Activated T-cell treated with anti-CD3 and anti-CD28 coated beads for 24 hours (primary cell): ENCODE measurements at regions not wholly inside any gene's neighbourhood (a gene's known extent, or its start where the extent isn't known, plus 50 kb on each side); places are given as distances from the start of the nearest gene placed in this dataset.

Experiments used
- DNase-seq: peaks from one replicate; pipeline ENCODE4 v3.0.0-alpha.2; 2020; ENCODE audit warnings: low read depth

GRCh38 chr12:92496790-92497189 lies 206.0 kb upstream of the PLEKHG7 start:
- DNase-seq: no peak

GRCh38 chr12:92495108-92495507 lies 207.7 kb upstream of the PLEKHG7 start:
- DNase-seq: no peak

DNA sequence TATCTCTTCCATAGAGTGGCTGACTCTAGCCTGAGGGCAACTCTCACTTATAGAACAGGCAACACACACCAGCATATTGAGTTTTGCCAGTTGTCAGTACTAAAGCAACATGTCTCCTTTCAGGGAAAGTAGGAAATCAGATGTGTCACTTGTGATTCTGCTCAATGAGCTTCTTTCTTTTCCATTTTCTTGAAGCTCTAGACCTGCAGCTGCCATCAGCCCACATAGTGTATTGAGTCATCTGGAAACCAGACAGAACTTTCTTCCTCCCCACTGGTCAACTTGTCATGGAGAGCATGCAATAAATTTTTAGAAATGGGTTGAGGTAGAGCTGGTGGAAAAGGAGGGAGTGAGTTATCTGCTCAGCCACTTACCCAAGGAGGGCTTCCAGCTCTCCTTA lies 209.0 kb upstream of the PLEKHG7 start:
- DNase-seq: no peak

GRCh38 chr12:92492995-92493394 lies 209.8 kb upstream of the PLEKHG7 start:
- no peak for DNase-seq

DNA sequence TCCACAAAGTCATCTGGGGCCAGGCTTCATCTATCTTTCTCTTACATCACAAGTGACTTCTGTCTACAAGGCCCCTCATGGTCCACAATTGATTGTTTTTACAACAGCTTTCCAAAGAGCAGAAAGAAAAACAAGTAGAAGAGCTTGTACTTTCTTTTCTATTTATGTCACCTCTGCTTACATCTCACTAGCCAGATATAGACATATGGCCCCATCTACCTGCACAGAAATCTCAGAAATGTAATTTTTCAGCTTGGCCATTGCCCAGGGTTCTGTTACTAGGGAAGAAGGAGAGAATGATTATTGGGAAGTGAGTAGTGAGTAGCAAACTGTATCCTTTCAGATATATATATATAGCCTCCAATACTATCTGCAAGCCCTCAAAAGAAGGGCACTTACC lies 210.5 kb upstream of the PLEKHG7 start:
- no peak for DNase-seq

GRCh38 chr12:92489781-92490180 lies 213.0 kb upstream of the PLEKHG7 start:
- DNase-seq: no peak

- no peak for DNase-seq
Observed at GRCh38 chr12:92488735-92489134, 214.1 kb upstream of the PLEKHG7 start.

DNA sequence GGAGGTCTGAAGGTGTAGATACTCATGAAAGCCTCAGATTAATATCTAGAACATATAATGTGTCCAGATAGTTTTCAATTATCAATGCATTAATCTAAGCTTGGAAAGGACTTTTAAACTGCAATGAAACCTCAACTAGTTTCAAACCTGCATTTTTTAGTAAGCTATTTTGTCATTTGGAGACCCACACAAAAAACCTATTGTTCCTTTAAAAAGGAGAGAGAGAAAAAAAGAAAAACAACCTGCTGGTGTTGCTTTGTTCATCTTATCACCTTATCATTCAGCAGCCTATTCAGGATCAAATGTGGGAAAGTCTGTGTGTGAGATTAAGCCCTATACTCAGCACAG lies 215.7 kb upstream of the PLEKHG7 start:
- no peak for DNase-seq

DNA sequence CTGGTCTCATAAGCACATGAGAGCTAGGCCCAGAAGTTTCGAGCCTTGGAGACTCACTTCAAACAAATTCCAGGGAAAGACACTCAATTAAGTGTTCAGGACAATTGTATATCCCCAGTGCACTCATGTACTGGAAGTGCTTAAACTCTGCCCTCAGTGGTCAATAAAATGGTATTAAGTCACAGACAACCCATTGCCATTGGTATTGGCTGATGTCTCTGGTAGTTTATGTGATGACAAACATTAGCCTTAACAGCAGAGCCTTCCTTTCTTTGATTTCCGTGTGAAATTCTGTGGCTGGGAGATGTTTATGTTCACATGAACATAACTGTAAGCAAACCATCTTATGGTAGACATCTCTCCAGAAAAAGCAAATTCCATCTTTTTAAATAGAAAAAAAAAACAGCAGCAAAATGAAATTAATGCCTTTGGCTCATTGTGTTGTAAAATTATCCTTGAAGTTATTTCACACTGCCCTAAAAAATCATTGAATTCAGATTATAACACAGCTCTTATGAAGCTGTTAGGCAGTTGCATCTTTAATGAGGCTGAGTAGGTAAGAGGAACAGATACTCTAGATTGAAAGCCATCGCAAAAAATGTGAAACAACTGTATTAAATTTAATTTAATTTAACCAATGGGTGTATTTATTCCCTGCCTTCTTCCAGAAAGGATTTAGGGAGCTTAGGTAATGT lies 216.2 kb upstream of the PLEKHG7 start:
- DNase-seq: no peak

GRCh38 chr12:92485351-92486348 lies 217.1 kb upstream of the PLEKHG7 start:
- no peak for DNase-seq

DNA sequence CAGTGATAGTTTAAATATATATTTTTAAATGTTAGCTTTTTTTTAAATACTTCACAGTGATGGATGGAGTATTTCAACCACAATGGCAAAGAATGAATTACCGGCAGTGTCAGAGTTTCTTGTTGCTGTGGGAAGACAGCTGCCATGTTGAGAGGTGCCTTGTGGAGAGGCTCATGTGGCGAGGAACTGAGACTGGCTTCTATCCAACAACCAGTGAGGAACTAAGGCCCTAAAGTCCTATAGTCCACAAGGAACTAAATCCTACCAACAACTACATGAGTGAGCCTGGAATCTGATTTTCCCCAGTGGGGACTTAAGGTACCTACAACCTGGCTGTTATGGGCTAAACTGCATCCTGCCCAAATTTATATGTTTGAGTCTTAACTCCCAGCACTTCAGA lies 220.2 kb upstream of the PLEKHG7 start:
- DNase-seq: no peak

DNA sequence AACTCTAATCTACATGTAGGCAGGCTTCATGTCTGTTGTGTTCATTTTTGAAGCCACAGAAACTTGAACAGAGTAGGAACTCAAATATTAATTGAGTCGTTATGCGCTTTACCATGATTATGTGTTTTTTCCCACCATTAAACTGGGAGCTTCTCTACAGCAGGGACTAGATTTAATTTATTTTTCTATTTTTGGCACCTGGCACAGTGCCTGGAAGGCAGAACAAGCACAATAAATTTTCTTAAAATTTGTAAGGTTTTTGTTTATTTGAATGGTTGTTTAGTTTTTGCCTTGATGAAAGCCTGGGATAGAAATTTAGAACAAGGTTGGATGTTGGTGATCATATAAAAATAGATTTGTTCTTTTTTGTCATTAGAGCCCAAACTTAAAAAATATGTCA lies 221.7 kb upstream of the PLEKHG7 start:
- DNase-seq: no peak

- no peak for DNase-seq
Observed at GRCh38 chr12:92478692-92479091, 224.1 kb upstream of the PLEKHG7 start.

DNA sequence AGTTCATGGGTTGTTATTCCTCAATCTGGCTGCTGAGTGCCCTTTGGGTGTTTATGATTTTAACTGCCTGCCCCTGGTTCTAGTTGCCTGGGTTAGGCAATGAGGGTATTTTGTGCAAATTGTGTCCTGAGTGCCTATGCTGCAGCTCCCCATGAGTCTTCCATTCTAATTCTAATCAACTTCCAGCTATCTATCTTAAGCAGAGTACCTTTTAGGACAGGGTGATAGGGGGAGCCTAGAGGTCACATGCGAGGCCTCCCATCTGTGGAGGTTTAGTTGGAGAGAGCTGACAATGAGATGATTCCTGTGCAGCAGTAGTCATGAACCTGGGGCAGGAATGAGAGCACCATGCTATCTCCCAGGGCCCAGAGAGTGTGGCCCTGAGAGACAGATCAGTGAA lies 225.9 kb upstream of the PLEKHG7 start:
- DNase-seq: no peak

DNA sequence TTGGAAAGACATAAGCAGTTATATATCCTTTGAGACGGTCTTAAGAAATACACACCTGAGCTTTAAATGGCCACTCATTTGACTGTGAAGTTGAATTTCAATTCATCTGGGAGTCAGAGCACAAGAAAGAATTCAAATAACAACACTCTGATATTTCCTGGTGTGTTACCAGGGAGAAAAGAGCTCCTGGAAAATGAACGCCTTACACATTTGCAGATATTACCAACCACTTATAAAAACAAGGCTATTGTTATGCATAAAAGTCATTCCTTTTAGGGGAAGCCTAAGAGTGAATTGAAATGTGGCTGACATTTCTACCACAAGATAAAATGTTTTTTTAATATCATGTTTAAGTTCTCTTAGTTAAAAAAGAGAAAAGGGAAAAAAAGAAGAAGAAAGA lies 229.2 kb upstream of the PLEKHG7 start:
- DNase-seq: no peak

DNA sequence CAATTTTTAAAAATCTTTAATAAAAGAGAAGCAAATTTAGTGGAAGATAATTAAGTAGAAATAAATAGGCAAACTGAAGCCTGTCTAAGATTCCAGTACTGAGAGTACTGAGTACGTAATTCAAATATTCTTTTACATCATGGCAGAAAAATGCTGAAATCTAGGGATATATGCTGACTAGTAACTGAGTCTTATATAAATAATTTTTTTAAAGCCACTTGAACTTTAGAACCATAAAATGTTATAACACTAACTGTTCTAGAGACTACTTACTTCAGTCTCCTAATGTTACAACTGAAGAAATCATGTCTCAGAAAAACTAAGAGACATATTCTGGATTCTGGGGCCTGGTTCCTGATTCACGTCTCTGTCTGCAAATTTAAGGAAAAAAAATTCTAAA lies 230.6 kb upstream of the PLEKHG7 start:
- no peak for DNase-seq

DNA sequence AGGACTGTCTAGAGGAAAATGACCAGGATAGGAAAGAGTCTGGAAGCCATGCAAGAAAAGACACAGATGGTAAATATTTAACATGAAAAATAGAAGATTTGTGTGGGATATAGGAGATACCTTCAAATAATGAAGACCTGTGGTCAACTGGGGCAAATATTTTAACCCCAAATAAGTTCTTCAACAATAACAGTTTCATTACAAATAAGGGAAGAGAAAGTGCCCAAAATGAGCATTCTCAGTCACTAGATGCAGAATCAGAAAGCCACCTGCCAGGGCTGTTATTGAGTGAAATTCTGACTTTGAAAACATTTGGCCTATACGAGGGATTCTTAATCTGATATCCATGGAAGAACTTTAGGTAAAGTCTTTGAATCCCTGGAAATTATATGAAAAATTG lies 231.2 kb upstream of the PLEKHG7 start:
- DNase-seq: no peak

DNA sequence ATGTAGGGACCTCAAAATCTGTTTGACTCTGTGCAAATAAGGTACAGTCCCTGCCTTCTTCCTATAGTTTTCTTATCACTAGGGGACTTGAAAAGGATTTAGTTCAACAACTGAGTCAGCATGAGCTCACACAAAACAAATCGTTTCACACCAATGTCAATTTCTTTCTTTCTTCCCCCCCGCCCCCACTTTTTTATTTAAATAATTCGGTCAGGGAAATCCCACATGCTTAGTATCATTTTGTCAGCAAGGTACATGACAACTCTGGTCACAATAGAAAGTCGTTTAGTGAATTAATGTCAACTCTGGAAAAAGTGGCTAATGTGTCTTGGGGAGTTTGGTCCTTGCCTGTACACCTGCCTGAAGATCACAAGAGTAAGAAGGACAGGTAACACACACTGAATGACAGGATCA lies 232.2 kb upstream of the PLEKHG7 start:
- DNase-seq: peak; percentile 53

DNA sequence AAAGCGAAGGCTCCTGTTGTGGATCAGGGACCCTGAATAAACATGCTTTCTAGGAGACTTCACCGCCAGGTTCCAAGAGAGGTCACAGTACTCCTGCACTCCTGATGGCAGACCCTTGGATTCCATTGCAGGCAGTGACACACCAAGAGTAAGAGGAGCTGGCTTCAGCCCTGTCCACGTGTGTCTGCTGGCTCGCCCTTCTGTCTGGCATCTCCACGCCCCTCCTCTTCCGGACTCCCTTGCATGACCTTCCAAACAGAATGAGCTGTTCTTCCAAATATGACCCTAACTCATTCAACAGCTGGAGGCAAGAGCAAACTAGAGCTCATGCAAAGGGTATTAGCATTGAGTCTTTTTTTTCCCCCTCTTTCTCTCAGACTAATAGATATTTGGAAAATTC lies 233.0 kb upstream of the PLEKHG7 start:
- DNase-seq: no peak

GRCh38 chr12:92468358-92469020 lies 234.3 kb upstream of the PLEKHG7 start:
- no peak for DNase-seq

GRCh38 chr12:92467886-92468285 lies 234.9 kb upstream of the PLEKHG7 start:
- DNase-seq: no peak

GRCh38 chr12:92466391-92467305 lies 236.1 kb upstream of the PLEKHG7 start:
- no peak for DNase-seq
